ENCODE measurements at regions not wholly inside any gene's neighbourhood (a gene's known extent, or its start where the extent isn't known, plus 50 kb on each side); places are given as distances from the start of the nearest gene placed in this dataset.
A peak's percentile ranks its signal among the peaks of the same experiment; 100 is the strongest.

DNA sequence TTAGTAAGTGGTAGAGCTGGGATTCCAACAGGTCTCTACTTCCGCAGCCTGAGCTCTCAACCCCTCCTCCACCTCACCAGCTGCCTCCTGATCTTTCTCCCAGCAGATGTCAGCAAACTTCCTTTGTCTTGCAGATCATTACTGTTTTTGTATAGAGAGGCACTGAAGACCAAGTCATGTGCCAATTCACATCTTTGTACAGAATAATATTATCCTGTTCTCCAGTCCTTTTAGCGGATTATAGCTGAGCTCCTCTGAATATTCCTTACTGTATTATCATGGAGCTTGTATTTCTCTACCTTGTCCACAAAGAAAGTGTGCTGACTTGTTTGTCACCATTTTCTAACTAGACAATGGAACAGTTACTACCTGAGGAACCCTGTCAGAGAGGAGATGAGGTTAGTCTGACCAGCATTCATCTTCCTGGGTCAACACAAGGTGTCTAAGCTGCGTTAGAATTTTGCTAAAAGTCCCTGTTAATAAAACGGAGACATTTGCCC, 142.3 kb upstream of the ARHGAP5 start (continued):
- TF ChIP-seq ZNF654 (tag by site-specific recombination; IDR thresholded peaks at IDR 0.05; ENCODE audit: low read depth) (peak; percentile 82), ZNF785 (tag by site-specific recombination; IDR thresholded peaks at IDR 0.05) (no peak), ZNF354C (tag by site-specific recombination; IDR thresholded peaks at IDR 0.05; ENCODE audit: borderline replicate concordance, low read depth) (no peak), BCL11B (tag by site-specific recombination; IDR thresholded peaks at IDR 0.05; ENCODE audit: low read depth) (no peak), ZNF677 (tag by site-specific recombination; IDR thresholded peaks at IDR 0.05) (no peak), SCRT2 (tag by site-specific recombination; IDR thresholded peaks at IDR 0.05) (peak; percentile 85), ZFP69B (tag by site-specific recombination; IDR thresholded peaks at IDR 0.05) (no peak), ZBTB17 (tag by site-specific recombination; IDR thresholded peaks at IDR 0.05) (no peak), ZNF610 (tag by site-specific recombination; IDR thresholded peaks at IDR 0.05; ENCODE audit: borderline replicate concordance) (no peak), ZNF777 (tag by site-specific recombination; IDR thresholded peaks at IDR 0.05; ENCODE audit: borderline replicate concordance) (no peak), ZNF560 (tag by site-specific recombination; IDR thresholded peaks at IDR 0.05; ENCODE audit: borderline replicate concordance) (no peak), ZNF48 (tag by site-specific recombination; IDR thresholded peaks at IDR 0.05) (no peak)
- TF ChIP-seq, protein P1, sequence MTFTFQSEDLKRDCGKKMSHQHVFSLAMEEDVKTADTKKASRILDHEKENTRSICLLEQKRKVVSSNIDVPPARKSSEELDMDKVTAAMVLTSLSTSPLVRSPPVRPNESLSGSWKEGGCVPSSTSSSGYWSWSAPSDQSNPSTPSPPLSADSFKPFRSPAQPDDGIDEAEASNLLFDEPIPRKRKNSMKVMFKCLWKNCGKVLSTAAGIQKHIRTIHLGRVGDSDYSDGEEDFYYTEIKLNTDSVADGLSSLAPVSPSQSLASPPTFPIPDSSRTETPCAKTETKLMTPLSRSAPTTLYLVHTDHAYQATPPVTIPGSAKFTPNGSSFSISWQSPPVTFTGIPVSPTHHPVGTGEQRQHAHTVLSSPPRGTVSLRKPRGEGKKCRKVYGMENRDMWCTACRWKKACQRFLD (tag by site-specific recombination; IDR thresholded peaks at IDR 0.05), result no peak
- TF ChIP-seq, protein P2, sequence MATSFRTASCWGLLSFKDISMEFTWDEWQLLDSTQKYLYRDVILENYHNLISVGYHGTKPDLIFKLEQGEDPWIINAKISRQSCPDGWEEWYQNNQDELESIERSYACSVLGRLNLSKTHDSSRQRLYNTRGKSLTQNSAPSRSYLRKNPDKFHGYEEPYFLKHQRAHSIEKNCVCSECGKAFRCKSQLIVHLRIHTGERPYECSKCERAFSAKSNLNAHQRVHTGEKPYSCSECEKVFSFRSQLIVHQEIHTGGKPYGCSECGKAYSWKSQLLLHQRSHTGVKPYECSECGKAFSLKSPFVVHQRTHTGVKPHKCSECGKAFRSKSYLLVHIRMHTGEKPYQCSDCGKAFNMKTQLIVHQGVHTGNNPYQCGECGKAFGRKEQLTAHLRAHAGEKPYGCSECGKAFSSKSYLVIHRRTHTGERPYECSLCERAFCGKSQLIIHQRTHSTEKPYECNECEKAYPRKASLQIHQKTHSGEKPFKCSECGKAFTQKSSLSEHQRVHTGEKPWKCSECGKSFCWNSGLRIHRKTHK (tag by site-specific recombination; IDR thresholded peaks at IDR 0.05), result no peak
- TF ChIP-seq, protein P3, sequence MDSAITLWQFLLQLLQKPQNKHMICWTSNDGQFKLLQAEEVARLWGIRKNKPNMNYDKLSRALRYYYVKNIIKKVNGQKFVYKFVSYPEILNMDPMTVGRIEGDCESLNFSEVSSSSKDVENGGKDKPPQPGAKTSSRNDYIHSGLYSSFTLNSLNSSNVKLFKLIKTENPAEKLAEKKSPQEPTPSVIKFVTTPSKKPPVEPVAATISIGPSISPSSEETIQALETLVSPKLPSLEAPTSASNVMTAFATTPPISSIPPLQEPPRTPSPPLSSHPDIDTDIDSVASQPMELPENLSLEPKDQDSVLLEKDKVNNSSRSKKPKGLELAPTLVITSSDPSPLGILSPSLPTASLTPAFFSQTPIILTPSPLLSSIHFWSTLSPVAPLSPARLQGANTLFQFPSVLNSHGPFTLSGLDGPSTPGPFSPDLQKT (IDR thresholded peaks at IDR 0.05; ENCODE audit: borderline replicate concordance, low read depth, low read length), result no peak
- TF ChIP-seq, protein P4, sequence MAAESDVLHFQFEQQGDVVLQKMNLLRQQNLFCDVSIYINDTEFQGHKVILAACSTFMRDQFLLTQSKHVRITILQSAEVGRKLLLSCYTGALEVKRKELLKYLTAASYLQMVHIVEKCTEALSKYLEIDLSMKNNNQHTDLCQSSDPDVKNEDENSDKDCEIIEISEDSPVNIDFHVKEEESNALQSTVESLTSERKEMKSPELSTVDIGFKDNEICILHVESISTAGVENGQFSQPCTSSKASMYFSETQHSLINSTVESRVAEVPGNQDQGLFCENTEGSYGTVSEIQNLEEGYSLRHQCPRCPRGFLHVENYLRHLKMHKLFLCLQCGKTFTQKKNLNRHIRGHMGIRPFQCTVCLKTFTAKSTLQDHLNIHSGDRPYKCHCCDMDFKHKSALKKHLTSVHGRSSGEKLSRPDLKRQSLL (tag by site-specific recombination; IDR thresholded peaks at IDR 0.05), result no peak
- TF ChIP-seq, protein P5, sequence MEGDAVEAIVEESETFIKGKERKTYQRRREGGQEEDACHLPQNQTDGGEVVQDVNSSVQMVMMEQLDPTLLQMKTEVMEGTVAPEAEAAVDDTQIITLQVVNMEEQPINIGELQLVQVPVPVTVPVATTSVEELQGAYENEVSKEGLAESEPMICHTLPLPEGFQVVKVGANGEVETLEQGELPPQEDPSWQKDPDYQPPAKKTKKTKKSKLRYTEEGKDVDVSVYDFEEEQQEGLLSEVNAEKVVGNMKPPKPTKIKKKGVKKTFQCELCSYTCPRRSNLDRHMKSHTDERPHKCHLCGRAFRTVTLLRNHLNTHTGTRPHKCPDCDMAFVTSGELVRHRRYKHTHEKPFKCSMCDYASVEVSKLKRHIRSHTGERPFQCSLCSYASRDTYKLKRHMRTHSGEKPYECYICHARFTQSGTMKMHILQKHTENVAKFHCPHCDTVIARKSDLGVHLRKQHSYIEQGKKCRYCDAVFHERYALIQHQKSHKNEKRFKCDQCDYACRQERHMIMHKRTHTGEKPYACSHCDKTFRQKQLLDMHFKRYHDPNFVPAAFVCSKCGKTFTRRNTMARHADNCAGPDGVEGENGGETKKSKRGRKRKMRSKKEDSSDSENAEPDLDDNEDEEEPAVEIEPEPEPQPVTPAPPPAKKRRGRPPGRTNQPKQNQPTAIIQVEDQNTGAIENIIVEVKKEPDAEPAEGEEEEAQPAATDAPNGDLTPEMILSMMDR (tag by site-specific recombination; IDR thresholded peaks at IDR 0.05), result peak; percentile 71

DNA sequence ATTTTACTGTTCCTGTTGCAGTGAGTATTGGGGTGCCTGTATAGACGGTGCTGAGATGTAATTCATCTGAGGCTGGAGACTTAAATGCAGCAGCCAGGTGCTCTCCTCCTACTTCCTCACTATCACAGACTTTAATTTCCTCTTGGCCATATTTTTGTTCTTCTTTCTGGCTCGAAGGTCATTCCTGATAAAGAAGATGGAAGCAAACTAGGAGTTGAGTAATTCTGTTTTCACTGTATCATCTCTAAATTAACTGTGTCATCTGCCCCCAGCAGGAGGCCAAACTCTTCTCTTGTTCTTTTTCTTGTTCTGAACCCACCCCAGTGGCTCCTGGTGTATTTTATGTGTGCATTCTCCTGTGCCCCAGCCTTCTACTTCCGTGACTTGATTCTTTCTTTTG, 141.7 kb upstream of the ARHGAP5 start:
- peaks cover 15% of the 10 kb centered on the region for H3K4me1 ChIP-seq (ENCODE audit: control insufficient read depth, insufficient read depth, low read length)
- H3K36me3 ChIP-seq (ENCODE audit: control insufficient read depth in 2 of 2, insufficient read depth in 1 of 2, low read length in 2 of 2), result no peaks in the 10 kb centered on the region
- ChIA-PET POLR2A (interaction anchor here (1.4 kb wide), 1 partner anchor 319 kb away, joined by 4 read pairs; no protein-coding TSS in a partner anchor), CTCF (interaction anchor here (0.6 to 2.9 kb wide), 13 partner anchors 10 to 535 kb away, joined by 3 to 35 read pairs (median 4); no protein-coding TSS in a partner anchor)
- no peak overlapping the region for H3K27ac ChIP-seq (ENCODE audit: extremely low read depth, low read depth, low read length)
- H3K4me3 ChIP-seq (ENCODE audit: low read depth, low read length), result no peak overlapping the region
- H3K9me3 ChIP-seq (ENCODE audit: control insufficient read depth, insufficient read depth, low read depth, low read length), result no peaks in the 10 kb centered on the region
- TF ChIP-seq RBAK (tag by site-specific recombination; IDR thresholded peaks at IDR 0.05) (no peak), ZXDB (tag by site-specific recombination; IDR thresholded peaks at IDR 0.05) (no peak), ZNF623 (tag by site-specific recombination; IDR thresholded peaks at IDR 0.05) (no peak), ZNF600 (tag by site-specific recombination; IDR thresholded peaks at IDR 0.05) (no peak), ZBTB48 (tag by site-specific recombination; IDR thresholded peaks at IDR 0.05) (no peak), ZNF837 (tag by site-specific recombination; IDR thresholded peaks at IDR 0.05) (no peak), ZNF670 (tag by site-specific recombination; IDR thresholded peaks at IDR 0.05; ENCODE audit: low read depth) (no peak), BCL11A (tag by site-specific recombination; IDR thresholded peaks at IDR 0.05; ENCODE audit: low read depth) (no peak), ZBTB7A (tag by site-specific recombination; IDR thresholded peaks at IDR 0.05; ENCODE audit: low read depth) (no peak), ZNF121 (tag by site-specific recombination; IDR thresholded peaks at IDR 0.05) (no peak), ZFHX2 (tag by site-specific recombination; conservative IDR thresholded peaks at IDR 0.05) (no peak), ZNF24 (tag by site-specific recombination; IDR thresholded peaks at IDR 0.05) (no peak), ZFP41 (tag by site-specific recombination; IDR thresholded peaks at IDR 0.05; ENCODE audit: borderline replicate concordance) (no peak), ZNF423 (tag by site-specific recombination; IDR thresholded peaks at IDR 0.05) (no peak)
- TF ChIP-seq, protein P6, sequence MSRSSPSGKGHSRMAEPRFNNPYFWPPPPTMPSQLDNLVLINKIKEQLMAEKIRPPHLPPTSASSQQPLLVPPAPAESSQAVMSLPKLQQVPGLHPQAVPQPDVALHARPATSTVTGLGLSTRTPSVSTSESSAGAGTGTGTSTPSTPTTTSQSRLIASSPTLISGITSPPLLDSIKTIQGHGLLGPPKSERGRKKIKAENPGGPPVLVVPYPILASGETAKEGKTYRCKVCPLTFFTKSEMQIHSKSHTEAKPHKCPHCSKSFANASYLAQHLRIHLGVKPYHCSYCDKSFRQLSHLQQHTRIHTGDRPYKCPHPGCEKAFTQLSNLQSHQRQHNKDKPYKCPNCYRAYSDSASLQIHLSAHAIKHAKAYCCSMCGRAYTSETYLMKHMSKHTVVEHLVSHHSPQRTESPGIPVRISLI (tag by site-specific recombination; IDR thresholded peaks at IDR 0.05), result no peak

All from HEK293 (cell line).